SK-N-SH (cell line): ENCODE measurements at regions not wholly inside any gene's neighbourhood (a gene's known extent, or its start where the extent isn't known, plus 50 kb on each side); places are given as distances from the start of the nearest gene placed in this dataset.

Experiments
- CTCF ChIA-PET: fragments of 300-600, 350-600 bp; formaldehyde crosslinking; extraction: SDS; loops from one replicate; lab custom pipeline; 2021; lab: Yijun Ruan, JAX
- POLR2A ChIA-PET: fragments of 350-600 bp; sonication (Branson Sonifier 250); formaldehyde crosslinking; extraction: SDS; loops from one replicate; lab custom pipeline; 2020; ENCODE audit warnings: antibody characterized with exemption, inconsistent platforms; lab: Yijun Ruan, JAX
- DNase-seq: peaks from one replicate; pipeline ENCODE4 v3.0.0; 2012
- H2AFZ ChIP-seq: fragments of 200-600 bp; sonication (generic); 2 replicates; pipeline ENCODE4 v1.8.1; 2016; ENCODE audit warnings: antibody characterized with exemption, mild to moderate bottlenecking, low read depth
- H3F3A ChIP-seq: fragments of 200-600 bp; sonication (generic); replicated peaks from 2 replicates; pipeline ENCODE3; 2016; ENCODE audit warnings: antibody characterized with exemption, mild to moderate bottlenecking; ENCODE audit not compliant: insufficient read depth
- H3K27ac ChIP-seq, 2 experiments: fragments of 200-500 bp in 1 of 2; fragments of 200-600 bp in 1 of 2; sonication (Bioruptor generic) in 1 of 2; sonication (generic), shearing (Covaris generic) in 1 of 2; 2 replicates each; pipeline versions ENCODE4 v1.5.1 to v1.6.1; 2014 to 2016; ENCODE audit warnings: low read depth in 2 of 2, inconsistent platforms in 1 of 2, low read length in 1 of 2, mild to moderate bottlenecking in 1 of 2, mixed read lengths in 1 of 2
- H3K27me3 ChIP-seq: fragments of 200-600 bp; sonication (generic), shearing (Covaris generic); 2 replicates; pipeline ENCODE4 v1.6.1; 2016; ENCODE audit warnings: mixed run types; ENCODE audit not compliant: insufficient read depth
- H3K36me3 ChIP-seq, 2 experiments: fragments of 200-500 bp in 1 of 2; fragments of 200-600 bp in 1 of 2; sonication (Bioruptor generic) in 1 of 2; sonication (generic) in 1 of 2; replicated peaks in 1 of 2; 2 replicates each; pipeline versions ENCODE3 to v1.5.1; 2014 to 2016; ENCODE audit warnings: low read length in 1 of 2, mild to moderate bottlenecking in 1 of 2; ENCODE audit not compliant: insufficient read depth in 2 of 2, control insufficient read depth in 1 of 2
- H3K4me1 ChIP-seq, 2 experiments: fragments of 200-500 bp in 1 of 2; fragments of 200-600 bp in 1 of 2; sonication (Bioruptor generic) in 1 of 2; sonication (generic), shearing (Covaris generic) in 1 of 2; 2 replicates each; pipeline versions ENCODE4 v1.5.1 to v1.6.1; 2014 to 2016; ENCODE audit warnings: low read depth in 1 of 2, low read length in 1 of 2, mixed run types in 1 of 2; ENCODE audit not compliant: insufficient read depth in 2 of 2, control insufficient read depth in 1 of 2
- H3K4me2 ChIP-seq: fragments of 200-600 bp; sonication (generic), shearing (Covaris generic); 2 replicates; pipeline ENCODE4 v1.6.1; 2017; ENCODE audit warnings: mixed run types
- H3K4me3 ChIP-seq, 2 experiments: fragments of 200-500 bp in 1 of 2; fragments of 200-600 bp in 1 of 2; sonication (Bioruptor generic) in 1 of 2; sonication (generic), shearing (Covaris generic) in 1 of 2; 2 replicates each; pipeline versions ENCODE4 v1.5.1 to v1.8.1; 2014 to 2016; ENCODE audit warnings: low read depth in 2 of 2, inconsistent platforms in 1 of 2, low read length in 1 of 2, mild to moderate bottlenecking in 1 of 2, mixed read lengths in 1 of 2, moderate library complexity in 1 of 2
- H3K79me2 ChIP-seq: fragments of 200-600 bp; sonication (generic); 2 replicates; pipeline ENCODE4 v1.8.1; 2017; ENCODE audit warnings: mild to moderate bottlenecking; ENCODE audit not compliant: insufficient read depth
- H3K9ac ChIP-seq: fragments of 200-600 bp; sonication (generic); 2 replicates; pipeline ENCODE4 v1.6.1; 2017; ENCODE audit warnings: mixed run types
- H3K9me2 ChIP-seq: fragments of 200-600 bp; sonication (generic); 2 replicates; pipeline ENCODE4 v1.6.1; 2017; ENCODE audit warnings: mixed run types
- H3K9me3 ChIP-seq: fragments of 200-600 bp; sonication (generic); 2 replicates; pipeline ENCODE4 v1.6.1; 2017; ENCODE audit warnings: mixed run types, mild to moderate bottlenecking, moderate library complexity
- H4K20me1 ChIP-seq: fragments of 200-600 bp; sonication (generic); 2 replicates; pipeline ENCODE4 v1.6.1; 2017; ENCODE audit warnings: mild to moderate bottlenecking, mixed run types; ENCODE audit not compliant: insufficient read depth
- EZH2phosphoT487 ChIP-seq: fragments of 200-600 bp; sonication (generic); IDR thresholded peaks from 2 replicates; pipeline ENCODE4 v1.6.1; 2017; ENCODE audit warnings: low read depth, mixed run types, mild to moderate bottlenecking, antibody characterized with exemption, moderate library complexity, borderline replicate concordance
- FOSL2 ChIP-seq: IDR thresholded peaks from 2 replicates; pipeline ENCODE4 v1.4.0; 2012; ENCODE audit warnings: low read depth, mild to moderate bottlenecking, moderate library complexity, borderline replicate concordance
- FOXM1 ChIP-seq: IDR thresholded peaks from 2 replicates; pipeline ENCODE4 v1.4.0; 2012; ENCODE audit warnings: low read depth, mild to moderate bottlenecking
- JUND ChIP-seq: IDR thresholded peaks from 2 replicates; pipeline ENCODE4 v1.4.0; 2012
- MEF2A ChIP-seq: IDR thresholded peaks from 2 replicates; pipeline ENCODE4 v1.4.0; 2012; ENCODE audit warnings: low read depth, borderline replicate concordance
- NRF1 ChIP-seq: IDR thresholded peaks from 2 replicates; pipeline ENCODE4 v1.6.1; 2012; ENCODE audit warnings: low read depth, mild to moderate bottlenecking, low read length
- POLR2AphosphoS5 ChIP-seq: IDR thresholded peaks from 2 replicates; pipeline ENCODE4 v1.6.1; 2012; ENCODE audit warnings: low read depth, low read length
- RAD21 ChIP-seq: IDR thresholded peaks from 2 replicates; pipeline ENCODE4 v1.6.1; 2012; ENCODE audit warnings: mild to moderate bottlenecking, low read length
- RCOR1 ChIP-seq: fragments of 150-350 bp; IDR thresholded peaks from 2 replicates; pipeline ENCODE4 v1.6.1; 2017; ENCODE audit warnings: antibody characterized with exemption, low read length
- RFX5 ChIP-seq: IDR thresholded peaks from 2 replicates; pipeline ENCODE4 v1.6.1; 2012; ENCODE audit warnings: mild to moderate bottlenecking, improper control_type of control experiment, low read length
- SIN3A ChIP-seq: IDR thresholded peaks from 2 replicates; pipeline ENCODE4 v1.6.1; 2012; ENCODE audit warnings: low read depth, mild to moderate bottlenecking, low read length, moderate library complexity, borderline replicate concordance
- SMC3 ChIP-seq: IDR thresholded peaks from 2 replicates; pipeline ENCODE4 v1.6.1; 2012; ENCODE audit warnings: low read depth, low read length, improper control_type of control experiment
- TCF12 ChIP-seq: IDR thresholded peaks from 2 replicates; pipeline ENCODE4 v1.4.0; 2012
- TEAD4 ChIP-seq: IDR thresholded peaks from 2 replicates; pipeline ENCODE4 v1.4.0; 2012; ENCODE audit warnings: mild to moderate bottlenecking, borderline replicate concordance; ENCODE audit not compliant: insufficient read depth
- WGBS: methylation state at CpG from one replicate; pipeline ENCODE4 v1.1.6; 2017; ENCODE audit warnings: low lambda C conversion rate; 5-methylcytosine and 5-hydroxymethylcytosine counted together
- TF ChIP-seq, protein P1 (sequence below): IDR thresholded peaks from 2 replicates; pipeline ENCODE4 v1.4.0; 2012; ENCODE audit warnings: low read depth
- TF ChIP-seq, protein P2 (sequence below): fragments of 150-350 bp; IDR thresholded peaks from 2 replicates; pipeline ENCODE4 v1.6.1; 2017; ENCODE audit warnings: antibody characterized with exemption, low read length, low read depth, borderline replicate concordance
- TF ChIP-seq, protein P3 (sequence below): fragments of 200-600 bp; sonication (generic); IDR thresholded peaks from 2 replicates; pipeline ENCODE4 v1.6.1; 2017; ENCODE audit warnings: antibody characterized with exemption, mild to moderate bottlenecking, moderate library complexity

DNA sequence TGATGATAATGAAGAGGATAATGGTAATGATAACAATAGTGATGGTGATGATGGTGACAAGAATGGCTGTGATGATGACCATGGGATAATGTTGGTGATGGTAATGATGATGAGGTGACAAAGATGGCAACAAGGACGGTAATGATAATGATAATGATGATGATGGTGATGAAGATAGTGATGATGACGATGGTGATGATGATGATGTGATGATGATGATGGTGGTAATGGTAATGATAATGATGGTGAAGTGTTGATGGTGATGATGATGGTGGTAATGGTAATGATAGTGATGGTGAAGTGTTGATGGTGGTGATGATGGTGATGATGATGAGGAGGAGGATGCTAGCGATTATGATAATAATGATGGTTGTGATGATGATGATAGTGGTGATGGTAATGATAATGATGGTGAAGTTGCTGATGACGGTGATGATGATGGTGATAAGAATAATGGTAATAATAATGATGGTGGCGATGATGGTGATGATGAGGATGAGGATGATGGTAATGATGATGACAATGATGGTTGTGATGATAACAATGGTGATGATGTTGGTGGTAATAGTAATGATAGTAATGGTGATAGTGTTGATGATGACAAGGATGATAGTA lies 54.7 kb upstream of the OPCML start (continued):
- no peak for TF ChIP-seq FOXM1
- TF ChIP-seq, all 33 proteins: peak for 0

DNA sequence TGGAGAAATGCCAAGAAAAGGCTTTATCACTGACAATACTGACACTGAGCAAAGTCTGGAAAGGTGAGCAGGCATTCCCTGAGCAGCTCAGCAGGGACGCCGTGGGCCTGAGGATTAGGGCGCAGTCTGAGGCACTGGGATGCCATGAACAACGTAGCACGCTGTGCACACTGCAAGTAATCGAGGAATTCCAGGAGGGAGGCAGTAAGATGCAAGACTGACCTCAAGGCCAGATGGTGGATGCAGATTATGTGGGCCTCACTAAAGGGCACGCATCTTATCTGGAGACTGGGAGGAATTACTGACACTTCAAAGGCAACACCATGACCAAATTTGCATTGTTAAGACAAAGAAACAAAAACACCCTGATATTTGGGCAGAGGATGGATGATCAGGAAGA lies 50.4 kb upstream of the OPCML start:
- no peak overlapping the region for H3K27ac ChIP-seq
- peaks cover 0 to 3% of the 10 kb centered on the region in 2 experiments; a peak in 1 of 4 replicates for H3K4me1 ChIP-seq
- no peaks in the 10 kb centered on the region for H3F3A ChIP-seq
- CTCF ChIA-PET, result no interaction called here
- no peak overlapping the region for H3K4me2 ChIP-seq
- POLR2A ChIA-PET, result no interaction called here
- H3K9ac ChIP-seq, result no peak overlapping the region
- no peaks in the 10 kb centered on the region for H3K27me3 ChIP-seq
- TF ChIP-seq SIN3A (no peak), MEF2A (no peak), TEAD4 (no peak), NRF1 (no peak), SMC3 (no peak), RFX5 (no peak), TCF12 (no peak), RAD21 (no peak), RCOR1 (no peak), POLR2AphosphoS5 (no peak), JUND (no peak), FOSL2 (no peak), EZH2phosphoT487 (no peak)
- TF ChIP-seq, protein P1, sequence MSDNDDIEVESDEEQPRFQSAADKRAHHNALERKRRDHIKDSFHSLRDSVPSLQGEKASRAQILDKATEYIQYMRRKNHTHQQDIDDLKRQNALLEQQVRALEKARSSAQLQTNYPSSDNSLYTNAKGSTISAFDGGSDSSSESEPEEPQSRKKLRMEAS, result no peak
- TF ChIP-seq, protein P2, sequence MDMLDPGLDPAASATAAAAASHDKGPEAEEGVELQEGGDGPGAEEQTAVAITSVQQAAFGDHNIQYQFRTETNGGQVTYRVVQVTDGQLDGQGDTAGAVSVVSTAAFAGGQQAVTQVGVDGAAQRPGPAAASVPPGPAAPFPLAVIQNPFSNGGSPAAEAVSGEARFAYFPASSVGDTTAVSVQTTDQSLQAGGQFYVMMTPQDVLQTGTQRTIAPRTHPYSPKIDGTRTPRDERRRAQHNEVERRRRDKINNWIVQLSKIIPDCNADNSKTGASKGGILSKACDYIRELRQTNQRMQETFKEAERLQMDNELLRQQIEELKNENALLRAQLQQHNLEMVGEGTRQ, result no peak
- TF ChIP-seq, protein P3, sequence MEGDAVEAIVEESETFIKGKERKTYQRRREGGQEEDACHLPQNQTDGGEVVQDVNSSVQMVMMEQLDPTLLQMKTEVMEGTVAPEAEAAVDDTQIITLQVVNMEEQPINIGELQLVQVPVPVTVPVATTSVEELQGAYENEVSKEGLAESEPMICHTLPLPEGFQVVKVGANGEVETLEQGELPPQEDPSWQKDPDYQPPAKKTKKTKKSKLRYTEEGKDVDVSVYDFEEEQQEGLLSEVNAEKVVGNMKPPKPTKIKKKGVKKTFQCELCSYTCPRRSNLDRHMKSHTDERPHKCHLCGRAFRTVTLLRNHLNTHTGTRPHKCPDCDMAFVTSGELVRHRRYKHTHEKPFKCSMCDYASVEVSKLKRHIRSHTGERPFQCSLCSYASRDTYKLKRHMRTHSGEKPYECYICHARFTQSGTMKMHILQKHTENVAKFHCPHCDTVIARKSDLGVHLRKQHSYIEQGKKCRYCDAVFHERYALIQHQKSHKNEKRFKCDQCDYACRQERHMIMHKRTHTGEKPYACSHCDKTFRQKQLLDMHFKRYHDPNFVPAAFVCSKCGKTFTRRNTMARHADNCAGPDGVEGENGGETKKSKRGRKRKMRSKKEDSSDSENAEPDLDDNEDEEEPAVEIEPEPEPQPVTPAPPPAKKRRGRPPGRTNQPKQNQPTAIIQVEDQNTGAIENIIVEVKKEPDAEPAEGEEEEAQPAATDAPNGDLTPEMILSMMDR, result no peak
- H3K36me3 ChIP-seq, result no peaks in the 10 kb centered on the region
- DNase-seq, result no peak
- H2AFZ ChIP-seq, result no peak overlapping the region
- 22% methylated on average over 7 of the region's 7 CpGs for WGBS
- H3K4me3 ChIP-seq, result no peak overlapping the region
- no peaks in the 10 kb centered on the region for H3K79me2 ChIP-seq
- no peaks in the 10 kb centered on the region for H4K20me1 ChIP-seq
- H3K9me3 ChIP-seq, result no peaks in the 10 kb centered on the region; the same call in 1 of the 2 replicates
- no peaks in the 10 kb centered on the region for H3K9me2 ChIP-seq
